ENCODE measurements at regions not wholly inside any gene's neighbourhood (a gene's known extent, or its start where the extent isn't known, plus 50 kb on each side); places are given as distances from the start of the nearest gene placed in this dataset.

DNA sequence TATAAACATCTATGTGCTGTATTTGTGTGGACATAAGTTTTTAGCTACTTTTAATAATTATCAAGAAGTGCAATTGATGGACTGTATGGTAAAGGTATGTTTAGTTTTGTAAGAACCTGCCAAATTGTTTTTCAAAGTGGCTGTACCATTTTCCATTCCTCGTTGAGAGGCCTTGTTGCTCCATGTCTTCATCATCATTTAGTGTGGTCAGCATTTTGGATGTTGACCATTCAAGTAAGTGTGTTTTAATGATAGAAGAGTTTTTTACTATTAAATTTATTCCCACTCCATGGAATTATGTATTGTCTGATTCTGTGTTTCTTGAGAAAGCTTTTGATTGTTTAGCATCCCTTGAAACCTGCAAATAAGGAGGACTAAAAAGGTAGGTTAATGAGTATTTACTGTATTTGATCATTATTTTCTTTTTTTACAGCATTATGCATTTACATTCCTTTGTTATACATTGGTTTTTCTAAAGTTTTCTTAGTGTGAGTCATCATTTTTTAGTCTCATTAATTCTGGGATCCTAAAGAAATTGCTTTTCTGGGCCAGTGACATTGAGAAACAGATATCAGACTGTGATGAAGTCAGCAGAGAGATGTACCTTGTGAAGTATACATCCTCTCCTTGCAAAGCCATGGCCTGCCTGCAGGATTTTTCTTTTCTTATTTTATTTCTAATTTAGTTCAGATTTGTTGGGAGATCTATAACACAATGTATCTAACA, 312.8 kb upstream of the PTCHD4 start:
- no peak for DNase-seq (ENCODE audit: low spot score)
- in situ Hi-C loops (cut with MboI; ENCODE audit: low sequenced_read_pairs, unreplicated experiment), result no loop called here
- TF ChIP-seq, protein P1, sequence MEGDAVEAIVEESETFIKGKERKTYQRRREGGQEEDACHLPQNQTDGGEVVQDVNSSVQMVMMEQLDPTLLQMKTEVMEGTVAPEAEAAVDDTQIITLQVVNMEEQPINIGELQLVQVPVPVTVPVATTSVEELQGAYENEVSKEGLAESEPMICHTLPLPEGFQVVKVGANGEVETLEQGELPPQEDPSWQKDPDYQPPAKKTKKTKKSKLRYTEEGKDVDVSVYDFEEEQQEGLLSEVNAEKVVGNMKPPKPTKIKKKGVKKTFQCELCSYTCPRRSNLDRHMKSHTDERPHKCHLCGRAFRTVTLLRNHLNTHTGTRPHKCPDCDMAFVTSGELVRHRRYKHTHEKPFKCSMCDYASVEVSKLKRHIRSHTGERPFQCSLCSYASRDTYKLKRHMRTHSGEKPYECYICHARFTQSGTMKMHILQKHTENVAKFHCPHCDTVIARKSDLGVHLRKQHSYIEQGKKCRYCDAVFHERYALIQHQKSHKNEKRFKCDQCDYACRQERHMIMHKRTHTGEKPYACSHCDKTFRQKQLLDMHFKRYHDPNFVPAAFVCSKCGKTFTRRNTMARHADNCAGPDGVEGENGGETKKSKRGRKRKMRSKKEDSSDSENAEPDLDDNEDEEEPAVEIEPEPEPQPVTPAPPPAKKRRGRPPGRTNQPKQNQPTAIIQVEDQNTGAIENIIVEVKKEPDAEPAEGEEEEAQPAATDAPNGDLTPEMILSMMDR (IDR thresholded peaks at IDR 0.05; ENCODE audit: borderline replicate concordance, control extremely low read depth, extremely low read depth, insufficient read depth, missing control alignments), result no peak

DNA sequence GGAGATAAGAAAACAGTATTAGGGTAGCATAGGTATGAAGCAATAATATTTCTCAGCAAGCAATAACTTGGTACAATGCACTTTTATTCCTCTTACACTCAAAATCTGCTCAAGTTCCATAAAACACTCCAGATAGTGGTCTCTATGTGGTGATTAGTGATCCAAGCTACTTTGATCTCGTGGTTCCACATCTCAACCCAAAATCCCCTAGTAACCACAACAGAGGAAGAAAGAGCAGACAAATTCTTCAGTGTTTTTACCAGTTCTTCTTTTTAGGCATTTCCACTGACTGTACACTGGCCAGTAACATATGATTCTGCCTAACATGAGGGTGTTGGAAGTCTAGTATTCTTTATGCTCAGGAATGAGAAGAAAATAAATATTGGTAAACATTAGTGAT, 309.0 kb upstream of the PTCHD4 start:
- in situ Hi-C loops (cut with MboI; ENCODE audit: low sequenced_read_pairs, unreplicated experiment), result no loop called here
- TF ChIP-seq, protein P1 (IDR thresholded peaks at IDR 0.05; ENCODE audit: borderline replicate concordance, control extremely low read depth, extremely low read depth, insufficient read depth, missing control alignments), result no peak
- DNase-seq (ENCODE audit: low spot score), result no peak

DNA sequence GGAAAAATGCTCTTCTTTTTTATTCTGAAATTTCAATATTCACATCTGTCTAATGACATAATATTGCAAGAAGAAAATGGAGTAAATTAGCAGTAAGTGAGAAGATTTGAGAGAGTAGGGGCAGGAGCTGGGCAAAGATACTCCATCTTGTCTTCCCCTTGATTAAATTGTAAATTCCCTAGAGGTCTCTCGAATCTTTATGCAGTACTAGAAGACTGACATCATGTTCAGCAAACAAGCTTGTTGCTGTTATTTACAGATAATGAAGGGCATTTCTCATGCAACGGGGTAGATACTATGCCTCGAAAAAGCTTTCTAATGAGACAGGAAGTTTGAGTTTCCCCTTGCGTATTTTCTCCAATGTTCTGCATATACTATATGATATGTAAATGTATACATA, 306.9 kb upstream of the PTCHD4 start:
- TF ChIP-seq, protein P1 (IDR thresholded peaks at IDR 0.05; ENCODE audit: borderline replicate concordance, control extremely low read depth, extremely low read depth, insufficient read depth, missing control alignments), result no peak
- no peak for DNase-seq (ENCODE audit: low spot score)
- in situ Hi-C loops (cut with MboI; ENCODE audit: low sequenced_read_pairs, unreplicated experiment), result no loop called here

DNA sequence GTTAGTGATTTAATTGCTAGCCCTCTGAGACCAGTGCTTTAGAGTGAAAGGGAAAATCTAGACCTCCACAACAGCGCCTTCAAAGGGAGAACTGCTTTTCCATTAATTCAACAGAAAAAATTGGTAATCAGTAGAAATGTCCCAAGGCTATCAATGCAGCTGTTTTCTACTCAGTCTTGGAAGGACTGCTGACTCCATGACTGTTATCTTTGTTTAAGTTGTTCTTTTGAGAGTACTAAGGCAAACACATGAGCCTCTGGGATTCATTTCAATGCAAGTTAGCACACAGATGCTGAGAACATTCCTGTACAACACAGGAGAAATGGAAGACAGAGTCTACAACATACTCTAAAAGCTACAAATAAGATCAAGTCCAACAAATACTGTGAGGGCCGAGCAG, 301.7 kb upstream of the PTCHD4 start:
- in situ Hi-C loops (cut with MboI; ENCODE audit: low sequenced_read_pairs, unreplicated experiment), result no loop called here
- TF ChIP-seq, protein P1 (IDR thresholded peaks at IDR 0.05; ENCODE audit: borderline replicate concordance, control extremely low read depth, extremely low read depth, insufficient read depth, missing control alignments), result no peak
- no peak for DNase-seq (ENCODE audit: low spot score)

DNA sequence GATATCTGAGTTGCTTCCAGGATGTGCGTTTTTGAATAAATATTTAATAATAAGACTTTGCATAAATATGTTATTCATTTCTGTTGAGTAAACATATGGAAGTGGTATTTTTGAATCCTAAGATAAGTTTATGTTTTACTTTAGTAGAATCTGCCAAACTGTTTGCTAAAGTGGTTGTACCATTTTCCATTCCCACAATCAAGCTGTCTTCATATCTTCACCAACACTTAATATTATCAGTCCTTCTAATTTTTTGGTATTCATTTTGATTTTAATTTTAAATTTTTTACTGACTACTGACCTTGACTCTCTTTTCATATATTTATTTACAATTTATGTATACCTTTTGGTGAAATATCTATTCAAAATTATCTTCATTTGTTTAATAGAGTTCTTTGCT, 293.9 kb upstream of the PTCHD4 start:
- no peak for DNase-seq (ENCODE audit: low spot score)
- TF ChIP-seq, protein P1 (IDR thresholded peaks at IDR 0.05; ENCODE audit: borderline replicate concordance, control extremely low read depth, extremely low read depth, insufficient read depth, missing control alignments), result no peak
- in situ Hi-C loops (cut with MboI; ENCODE audit: low sequenced_read_pairs, unreplicated experiment), result no loop called here

DNA sequence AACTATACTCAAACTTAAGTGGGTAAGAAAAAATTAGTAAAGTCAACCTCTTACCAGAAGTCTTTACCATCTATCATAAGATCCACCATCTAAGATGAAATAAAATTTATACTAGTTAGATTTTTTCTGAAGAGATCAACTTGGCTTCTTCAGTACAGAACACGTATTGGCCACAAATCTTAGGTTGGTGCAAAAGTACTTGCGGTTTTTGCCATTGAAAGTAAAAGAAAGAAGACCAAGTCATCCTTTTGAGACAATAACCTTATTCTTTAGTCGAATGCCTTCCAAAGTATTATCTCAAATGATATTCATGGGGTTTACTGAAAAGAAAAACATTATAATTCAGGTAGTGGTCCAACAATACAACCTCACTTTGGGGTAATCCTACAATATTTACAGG, 292.6 kb upstream of the PTCHD4 start:
- TF ChIP-seq, protein P1 (IDR thresholded peaks at IDR 0.05; ENCODE audit: borderline replicate concordance, control extremely low read depth, extremely low read depth, insufficient read depth, missing control alignments), result no peak
- no peak for DNase-seq (ENCODE audit: low spot score)
- in situ Hi-C loops (cut with MboI; ENCODE audit: low sequenced_read_pairs, unreplicated experiment), result no loop called here

All from GM13976 (cell line).